HCT116 (cell line): ENCODE measurements at regions not wholly inside any gene's neighbourhood (a gene's known extent, or its start where the extent isn't known, plus 50 kb on each side); places are given as distances from the start of the nearest gene placed in this dataset.

Experiments
- ATAC-seq: fragments of 200-7000 bp; cut with Tn5 transposase; 2 replicates; pipeline ENCODE4 v1.9.1; 2020; ENCODE audit warnings: mild to moderate bottlenecking, moderate library complexity
- BruUV-seq: library from RNA; stranded (reverse); fragments of 400-500 nt; replicated peaks from 2 replicates; lab custom pipeline; 2021; lab: Mats Ljungman, UMichigan
- CTCF ChIA-PET: fragments of 300-600 bp; sonication (Branson Sonifier 250); formaldehyde crosslinking; loops from one replicate; lab custom pipeline; 2021; ENCODE audit warnings: antibody characterized with exemption; lab: Charles Lee
- POLR2A ChIA-PET: fragments of 300-600, 350-600 bp; sonication (Branson Sonifier 250); formaldehyde crosslinking; loops from one replicate; lab custom pipeline; 2021; ENCODE audit warnings: antibody characterized with exemption; lab: Charles Lee
- RAD21 ChIA-PET, 2 experiments: fragments of 300-600 bp; sonication (Branson Sonifier 250); formaldehyde crosslinking; loops; one replicate each; lab custom pipeline; 2023; ENCODE audit warnings: low total read pairs in 2 of 2; ENCODE audit not compliant: uncharacterized antibody in 2 of 2, unreplicated experiment in 2 of 2, low non-redundant PET in 1 of 2; lab: Charles Lee
- DNase-seq: peaks from one replicate; pipeline ENCODE4 v3.0.0-alpha.2; 2010; ENCODE audit warnings: low read depth, low spot score
- H2AFZ ChIP-seq: fragments of 200-600 bp; shearing (Covaris generic), sonication (generic); 2 replicates; pipeline ENCODE4 v1.6.1; 2017; ENCODE audit warnings: low read depth, mixed run types, mixed read lengths, antibody characterized with exemption, low read length; ENCODE audit not compliant: poor library complexity, severe bottlenecking
- H3K27ac ChIP-seq: 2 replicates; pipeline ENCODE4 v1.5.1; 2012; ENCODE audit warnings: low read depth, low read length
- H3K27me3 ChIP-seq: fragments of 200-600 bp; sonication (generic); 2 replicates; pipeline ENCODE4 v1.6.1; 2016; ENCODE audit warnings: mixed run types, low read length, mixed read lengths; ENCODE audit not compliant: insufficient read depth
- H3K36me3 ChIP-seq, 2 experiments: fragments of 200-500 bp in 1 of 2; fragments of 200-600 bp in 1 of 2; sonication (Bioruptor generic) in 1 of 2; sonication (generic) in 1 of 2; 2 replicates each; pipeline versions ENCODE4 v1.5.1 to v1.6.1; 2014 to 2016; ENCODE audit warnings: low read length in 2 of 2, inconsistent platforms in 1 of 2, mixed read lengths in 1 of 2, mixed run types in 1 of 2; ENCODE audit not compliant: insufficient read depth in 2 of 2, control insufficient read depth in 1 of 2
- H3K4me1 ChIP-seq, 2 experiments: fragments of 200-600 bp in 1 of 2; sonication (generic) in 1 of 2; 2 replicates each; pipeline versions ENCODE4 v1.5.1 to v1.6.1; 2012 to 2017; ENCODE audit warnings: low read length in 2 of 2, inconsistent platforms in 1 of 2, mild to moderate bottlenecking in 1 of 2, mixed read lengths in 1 of 2, mixed run types in 1 of 2, moderate library complexity in 1 of 2; ENCODE audit not compliant: insufficient read depth in 2 of 2, control insufficient read depth in 1 of 2
- H3K4me2 ChIP-seq: fragments of 200-600 bp; sonication (generic); 2 replicates; pipeline ENCODE4 v1.6.1; 2017; ENCODE audit warnings: mixed run types, low read length, mixed read lengths
- H3K4me3 ChIP-seq, 2 experiments: fragments of 200-600 bp in 1 of 2; sonication (generic) in 1 of 2; replicated peaks in 1 of 2; 2 replicates each; pipeline ENCODE4 v1.5.1; 2011 to 2016; ENCODE audit warnings: low read length in 2 of 2, control low read depth in 1 of 2, low read depth in 1 of 2, mild to moderate bottlenecking in 1 of 2, mixed read lengths in 1 of 2, mixed run types in 1 of 2
- H3K79me2 ChIP-seq: fragments of 200-600 bp; sonication (generic); 2 replicates; pipeline ENCODE4 v1.6.1; 2017; ENCODE audit warnings: mild to moderate bottlenecking, mixed run types, low read length, moderate library complexity, mixed read lengths; ENCODE audit not compliant: insufficient read depth
- H3K9ac ChIP-seq: fragments of 200-600 bp; sonication (generic); 2 replicates; pipeline ENCODE4 v1.6.1; 2016; ENCODE audit warnings: low read length, mixed read lengths
- H3K9me2 ChIP-seq: fragments of 200-600 bp; sonication (generic), shearing (Covaris generic); 2 replicates; pipeline ENCODE4 v1.6.1; 2017; ENCODE audit warnings: mixed run types, mild to moderate bottlenecking, moderate library complexity; ENCODE audit not compliant: insufficient read depth
- H3K9me3 ChIP-seq, 2 experiments: fragments of 200-500 bp in 1 of 2; fragments of 200-600 bp in 1 of 2; sonication (Bioruptor generic) in 1 of 2; sonication (generic) in 1 of 2; 2 replicates each; pipeline ENCODE4 v1.6.1; 2014 to 2017; ENCODE audit warnings: low read length in 2 of 2, mixed read lengths in 2 of 2, inconsistent platforms in 1 of 2, low read depth in 1 of 2, mild to moderate bottlenecking in 1 of 2, mixed run types in 1 of 2, moderate library complexity in 1 of 2; ENCODE audit not compliant: control insufficient read depth in 1 of 2, insufficient read depth in 1 of 2
- H4K20me1 ChIP-seq: fragments of 200-600 bp; sonication (generic), shearing (Covaris generic); 2 replicates; pipeline ENCODE4 v1.6.1; 2017; ENCODE audit warnings: mixed run types, mild to moderate bottlenecking, moderate library complexity; ENCODE audit not compliant: insufficient read depth
- CBX3 ChIP-seq: IDR thresholded peaks from 2 replicates; pipeline ENCODE4 v1.6.1; 2012; ENCODE audit warnings: low read depth
- CTCF ChIP-seq, 3 experiments: fragments of 200-600 bp in 1 of 3; sonication (generic) in 1 of 3; IDR thresholded peaks in 2 of 3; conservative IDR thresholded peaks in 1 of 3; 2 replicates each; pipeline ENCODE4 v1.5.1; 2012 to 2017; ENCODE audit warnings: low read depth in 2 of 3, low read length in 2 of 3, antibody characterized with exemption in 1 of 3, borderline replicate concordance in 1 of 3, control low read depth in 1 of 3, mild to moderate bottlenecking in 1 of 3, mixed read lengths in 1 of 3, mixed run types in 1 of 3, moderate library complexity in 1 of 3; ENCODE audit not compliant: insufficient read depth in 1 of 3
- ELF1 ChIP-seq: IDR thresholded peaks from 2 replicates; pipeline ENCODE4 v1.6.1; 2012; ENCODE audit warnings: low read depth, borderline replicate concordance
- EZH2 ChIP-seq: fragments of 200-600 bp; sonication (generic); IDR thresholded peaks from 2 replicates; pipeline ENCODE4 v1.6.1; 2017; ENCODE audit warnings: antibody characterized with exemption, mixed run types
- EZH2phosphoT487 ChIP-seq: fragments of 200-600 bp; IDR thresholded peaks from 2 replicates; pipeline ENCODE4 v1.6.1; 2018; ENCODE audit warnings: antibody characterized with exemption, borderline replicate concordance
- FOSL1 ChIP-seq: IDR thresholded peaks from 2 replicates; pipeline ENCODE4 v1.6.1; 2012; ENCODE audit warnings: low read depth
- JUND ChIP-seq: IDR thresholded peaks from 2 replicates; pipeline ENCODE4 v1.6.1; 2012
- POLR2A ChIP-seq: IDR thresholded peaks from 2 replicates; pipeline ENCODE4 v1.7.0; 2011; ENCODE audit warnings: borderline replicate concordance; ENCODE audit not compliant: insufficient read depth, insufficient read length; ENCODE audit errors: extremely low read depth
- POLR2AphosphoS5 ChIP-seq: IDR thresholded peaks from 2 replicates; pipeline ENCODE4 v1.6.1; 2011; ENCODE audit warnings: mild to moderate bottlenecking, low read depth, low read length, moderate library complexity
- RAD21 ChIP-seq: IDR thresholded peaks from 2 replicates; pipeline ENCODE4 v1.6.1; 2012; ENCODE audit warnings: low read depth, mild to moderate bottlenecking
- REST ChIP-seq: IDR thresholded peaks from 2 replicates; pipeline ENCODE4 v1.6.1; 2012; ENCODE audit warnings: low read depth
- SIN3A ChIP-seq: IDR thresholded peaks from 2 replicates; pipeline ENCODE4 v1.6.1; 2012; ENCODE audit warnings: low read depth
- SP1 ChIP-seq: IDR thresholded peaks from 2 replicates; pipeline ENCODE4 v1.6.1; 2012; ENCODE audit warnings: low read depth
- SRF ChIP-seq: IDR thresholded peaks from 2 replicates; pipeline ENCODE4 v1.6.1; 2012; ENCODE audit warnings: low read depth
- TCF7L2 ChIP-seq: IDR thresholded peaks from 2 replicates; pipeline ENCODE4 v1.7.0; 2011; ENCODE audit warnings: borderline replicate concordance, inconsistent platforms; ENCODE audit not compliant: insufficient read depth, insufficient read length; ENCODE audit errors: extremely low read depth
- YY1 ChIP-seq: IDR thresholded peaks from 2 replicates; pipeline ENCODE4 v1.6.1; 2011; ENCODE audit warnings: low read length, low read depth, moderate library complexity, mild to moderate bottlenecking; ENCODE audit not compliant: insufficient replicate concordance; ENCODE audit errors: extremely low read depth
- ZNF274 ChIP-seq: fragments of 200-500 bp; sonication (Bioruptor generic); IDR thresholded peaks from 2 replicates; pipeline ENCODE4 v1.6.1; 2014; ENCODE audit warnings: mild to moderate bottlenecking, low read depth, low read length, inconsistent platforms
- intact Hi-C: fragments of 100-400 bp; cut with micrococcal nuclease; formaldehyde crosslinking; loops from 2 replicates; pipeline ENCODE4 v1.10.0; 2022

- Histone ChIP-seq H3K9me2 (no peaks in the 10 kb centered on the region), H3K4me2 (no peak overlapping the region), H3K36me3 (no peaks in the 10 kb centered on the region), H3K27ac (no peak overlapping the region), H3K9me3 (peaks cover 7 to 18% of the 10 kb centered on the region in 2 experiments; a peak in 3 of 4 replicates), H2AFZ (no peak overlapping the region), H3K9ac (no peak overlapping the region), H3K4me3 (no peak overlapping the region)
- DNase-seq = no peak
- intact Hi-C loops = no loop called here
- TF ChIP-seq TCF7L2 (no peak), CTCF (IDR thresholded peaks at IDR 0.05 in 2 of 3, conservative IDR thresholded peaks at IDR 0.05 in 1 of 3; ENCODE audit: borderline replicate concordance in 1 of 3, insufficient read depth in 1 of 3, low read depth in 2 of 3, low read length in 2 of 3) (no peak), POLR2A (no peak), JUND (no peak), SIN3A (no peak), ZNF274 (no peak), SP1 (no peak), EZH2phosphoT487 (no peak), CBX3 (no peak), SRF (no peak), POLR2AphosphoS5 (no peak), REST (no peak), EZH2 (no peak), ELF1 (no peak), YY1 (no peak), RAD21 (no peak), FOSL1 (no peak)
- TF ChIP-seq, all 23 proteins: peak for 0
- CTCF ChIA-PET = no interaction called here
- no peaks in the 10 kb centered on the region for H4K20me1 ChIP-seq
- no peaks in the 10 kb centered on the region for H3K79me2 ChIP-seq
- no peak for ATAC-seq
- no peaks in the 10 kb centered on the region for H3K4me1 ChIP-seq
- BruUV-seq = no TSS peak
- POLR2A ChIA-PET = no interaction called here
- RAD21 ChIA-PET = no interaction called here
- no peaks in the 10 kb centered on the region for H3K27me3 ChIP-seq
These were observed 791.9 kb upstream of the CDH6 start for GRCh38 chr5:30401479-30402058.
